ENCODE measurements at regions not wholly inside any gene's neighbourhood (a gene's known extent, or its start where the extent isn't known, plus 50 kb on each side); places are given as distances from the start of the nearest gene placed in this dataset.

GRCh38 chr10:114879541-114880158 lies 58.1 kb downstream of the FHIP2A start:
- Histone ChIP-seq H3K36me3 (ENCODE audit: control insufficient read depth, insufficient read depth, low read length) (no peaks in the 10 kb centered on the region), H3K27ac (ENCODE audit: insufficient read depth, low read length, poor library complexity, severe bottlenecking) (no peak overlapping the region), H3K4me3 (ENCODE audit: low read depth, low read length) (no peak overlapping the region), H3K27me3 (ENCODE audit: control insufficient read depth, insufficient read depth, low read length) (no peaks in the 10 kb centered on the region), H3K9me3 (ENCODE audit: control insufficient read depth in 2 of 2, low read length in 2 of 2) (no peaks in the 10 kb centered on the region), H3K4me1 (ENCODE audit: control insufficient read depth, insufficient read depth, low read length, poor library complexity, severe bottlenecking) (peaks cover 4% of the 10 kb centered on the region)
- H3K4me3 Mint-ChIP-seq, result peak overlapping the region in 1 of 4 donors; percentile 11
- DNase-seq, result peak; percentile 5 to 67 (median 36)
- ATAC-seq (ENCODE audit: low read depth in 2 of 2), result peak in 1 of 2 donors; percentile 34
- H3K4me1 Mint-ChIP-seq, result peaks cover 5 to 21% (median 13%) of the 10 kb centered on the region in 4 donors
- H3K36me3 Mint-ChIP-seq, result peaks cover 4% of the 10 kb centered on the region
- peaks cover 47% of the 10 kb centered on the region for H3K27me3 Mint-ChIP-seq
- no peaks in the 10 kb centered on the region for H3K9me3 Mint-ChIP-seq
- no peak overlapping the region for H3K27ac Mint-ChIP-seq

GRCh38 chr10:114881417-114881816 lies 56.6 kb upstream of the TRUB1 start:
- H3K9me3 Mint-ChIP-seq, result no peaks in the 10 kb centered on the region

GRCh38 chr10:114881901-114882300 lies 56.1 kb upstream of the TRUB1 start:
- peaks cover 4% of the 10 kb centered on the region for H3K4me1 ChIP-seq (ENCODE audit: control insufficient read depth, insufficient read depth, low read length, poor library complexity, severe bottlenecking)

More at GRCh38 chr10:114881417-114881816, 56.6 kb upstream of the TRUB1 start:
- Mint-ChIP-seq H3K36me3 (no peaks in the 10 kb centered on the region), H3K27me3 (peaks cover 37% of the 10 kb centered on the region), H3K4me1 (peaks cover 5 to 15% (median 11%) of the 10 kb centered on the region in 4 donors), H3K27ac (no peak overlapping the region), H3K4me3 (no peak overlapping the region)
- Histone ChIP-seq H3K4me3 (ENCODE audit: low read depth, low read length) (no peak overlapping the region), H3K36me3 (ENCODE audit: control insufficient read depth, insufficient read depth, low read length) (no peaks in the 10 kb centered on the region), H3K27ac (ENCODE audit: insufficient read depth, low read length, poor library complexity, severe bottlenecking) (no peak overlapping the region), H3K27me3 (ENCODE audit: control insufficient read depth, insufficient read depth, low read length) (no peaks in the 10 kb centered on the region), H3K9me3 (ENCODE audit: control insufficient read depth in 2 of 2, low read length in 2 of 2) (no peaks in the 10 kb centered on the region), H3K4me1 (ENCODE audit: control insufficient read depth, insufficient read depth, low read length, poor library complexity, severe bottlenecking) (peaks cover 4% of the 10 kb centered on the region)
- no peak for DNase-seq
- no peak for ATAC-seq (ENCODE audit: low read depth in 2 of 2)

GRCh38 chr10:114885443-114885842 lies 52.6 kb upstream of the TRUB1 start:
- ATAC-seq (ENCODE audit: low read depth in 2 of 2) (no peak), DNase-seq (no peak)
- no peaks in the 10 kb centered on the region for H3K9me3 ChIP-seq (ENCODE audit: control insufficient read depth in 2 of 2, low read length in 2 of 2)
- Mint-ChIP-seq H3K4me3 (no peak overlapping the region), H3K4me1 (peaks cover 0 to 5% (median 0%) of the 10 kb centered on the region in 4 donors), H3K27ac (no peak overlapping the region), H3K9me3 (peaks cover 0 to 4% (median 0%) of the 10 kb centered on the region in 7 donors), H3K27me3 (peaks cover 27% of the 10 kb centered on the region), H3K36me3 (no peaks in the 10 kb centered on the region)
- no peaks in the 10 kb centered on the region for H3K4me1 ChIP-seq (ENCODE audit: control insufficient read depth, insufficient read depth, low read length, poor library complexity, severe bottlenecking)
- no peaks in the 10 kb centered on the region for H3K36me3 ChIP-seq (ENCODE audit: control insufficient read depth, insufficient read depth, low read length)
- H3K4me3 ChIP-seq (ENCODE audit: low read depth, low read length), result no peak overlapping the region
- H3K27me3 ChIP-seq (ENCODE audit: control insufficient read depth, insufficient read depth, low read length), result peaks cover 2% of the 10 kb centered on the region
- no peak overlapping the region for H3K27ac ChIP-seq (ENCODE audit: insufficient read depth, low read length, poor library complexity, severe bottlenecking)

More at GRCh38 chr10:114881901-114882300, 56.1 kb upstream of the TRUB1 start:
- no peaks in the 10 kb centered on the region for H3K36me3 ChIP-seq (ENCODE audit: control insufficient read depth, insufficient read depth, low read length)
- Mint-ChIP-seq H3K36me3 (no peaks in the 10 kb centered on the region), H3K27me3 (peaks cover 35% of the 10 kb centered on the region), H3K4me1 (peaks cover 5 to 15% (median 9%) of the 10 kb centered on the region in 4 donors), H3K9me3 (no peaks in the 10 kb centered on the region), H3K27ac (no peak overlapping the region), H3K4me3 (no peak overlapping the region)
- H3K9me3 ChIP-seq (ENCODE audit: control insufficient read depth in 2 of 2, low read length in 2 of 2), result no peaks in the 10 kb centered on the region
- DNase-seq, result no peak
- no peak overlapping the region for H3K27ac ChIP-seq (ENCODE audit: insufficient read depth, low read length, poor library complexity, severe bottlenecking)
- no peak overlapping the region for H3K4me3 ChIP-seq (ENCODE audit: low read depth, low read length)
- ATAC-seq (ENCODE audit: low read depth in 2 of 2), result no peak
- H3K27me3 ChIP-seq (ENCODE audit: control insufficient read depth, insufficient read depth, low read length), result no peaks in the 10 kb centered on the region

Measured in CD4-positive, CD25-positive, alpha-beta regulatory T cell (primary cell).